Uterus (tissue), 3 donors: ENCODE measurements at regions not wholly inside any gene's neighbourhood (a gene's known extent, or its start where the extent isn't known, plus 50 kb on each side); places are given as distances from the start of the nearest gene placed in this dataset.

Experiments
- DNase-seq, 2 donors: peaks; one replicate each; pipeline ENCODE4 v3.0.0-alpha.2; 2019 to 2020
- H3K27ac ChIP-seq, 2 donors: fragments of 200-600 bp; sonication (generic); 1 replicate in 1 of 2; 2 replicates in 1 of 2; pipeline ENCODE4 v1.5.1; 2016 to 2018
- H3K27me3 ChIP-seq, 2 donors: fragments of 200-600 bp; sonication (generic); one replicate each; pipeline ENCODE4 v1.5.1; 2018 to 2019; ENCODE audit warnings: control low read depth in 1 of 2
- H3K36me3 ChIP-seq, 2 donors: fragments of 200-600 bp; sonication (generic); one replicate each; pipeline ENCODE4 v1.5.1; 2019; ENCODE audit warnings: control low read depth in 1 of 2
- H3K4me1 ChIP-seq, 2 donors: fragments of 200-600 bp; sonication (generic); one replicate each; pipeline ENCODE4 v1.5.1; 2018 to 2019; ENCODE audit warnings: control low read depth in 1 of 2
- H3K4me3 ChIP-seq, 2 donors: fragments of 200-600 bp; sonication (generic); 1 replicate in 1 of 2; 2 replicates in 1 of 2; pipeline ENCODE4 v1.5.1; 2018 to 2019; ENCODE audit warnings: mild to moderate bottlenecking in 1 of 2
- H3K9me3 ChIP-seq, 2 donors: fragments of 200-600 bp; sonication (generic); one replicate each; pipeline ENCODE4 v1.5.1; 2019; ENCODE audit warnings: control low read depth in 1 of 2
- CTCF ChIP-seq, 4 experiments: fragments of 200-600 bp in 2 of 4; fragments of 450-650 bp in 2 of 4; sonication (generic) in 2 of 4; IDR thresholded peaks; one replicate each; pipeline ENCODE4 v1.5.1; 2016 to 2019; ENCODE audit warnings: antibody characterized with exemption in 4 of 4, mild to moderate bottlenecking in 2 of 4, moderate library complexity in 1 of 4
- POLR2A ChIP-seq, 2 donors: fragments of 450-650 bp; IDR thresholded peaks; one replicate each; pipeline ENCODE4 v1.6.1; 2016; ENCODE audit warnings: antibody characterized with exemption in 2 of 2, mild to moderate bottlenecking in 1 of 2, moderate library complexity in 1 of 2
- intact Hi-C: fragments of 100-400 bp; cut with DNase I; formaldehyde crosslinking; loops from one replicate; pipeline ENCODE4 v1.15.1; 2023; ENCODE audit warnings: low total_unique reads
- donor health status: DM: yes; HTN: yes; CAD: no.

DNA sequence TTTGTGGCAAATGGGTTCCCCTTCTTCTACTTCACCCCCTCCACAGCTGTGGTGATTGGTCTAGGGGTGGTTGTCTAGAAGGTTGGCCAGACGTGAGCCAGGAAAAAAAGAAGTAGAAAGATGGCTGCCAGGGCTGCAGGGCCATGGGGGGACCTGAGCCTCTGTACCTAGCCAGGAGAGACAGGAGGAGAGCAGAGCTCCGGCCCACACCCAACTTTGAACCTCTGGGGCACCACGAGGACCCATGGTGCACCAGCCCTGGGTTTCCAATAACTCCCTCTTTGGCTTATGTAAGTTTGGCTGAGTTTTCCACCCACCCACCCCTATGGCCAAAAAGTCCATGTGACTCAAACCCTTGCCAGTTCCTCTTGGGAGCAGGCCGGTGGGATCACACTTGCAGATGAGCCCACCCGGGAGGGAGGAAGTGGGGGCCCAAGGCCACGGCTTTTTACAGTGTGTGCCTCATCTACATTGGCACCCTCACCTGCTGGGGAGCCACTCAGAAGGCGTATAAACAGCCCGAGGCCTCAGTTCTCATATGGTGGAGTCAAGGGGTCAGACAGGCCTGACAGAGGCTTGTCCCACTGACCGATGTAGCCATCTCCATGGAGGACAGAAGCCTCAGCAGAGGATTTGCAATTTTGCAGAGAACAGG is 293.1 kb upstream of the HDAC4 start:
- H3K4me1 ChIP-seq: no peaks in the 10 kb centered on the region
- no peaks in the 10 kb centered on the region for H3K27me3 ChIP-seq
- H3K36me3 ChIP-seq: no peaks in the 10 kb centered on the region
- intact Hi-C loops: no loop called here
- no peak for DNase-seq
- no peaks in the 10 kb centered on the region for H3K9me3 ChIP-seq
- H3K27ac ChIP-seq: no peak overlapping the region
- TF ChIP-seq CTCF (IDR thresholded peaks at IDR 0.05) (no peak), POLR2A (IDR thresholded peaks at IDR 0.05) (no peak)
- no peak overlapping the region for H3K4me3 ChIP-seq

- H3K4me3 ChIP-seq: no peak overlapping the region
- TF ChIP-seq POLR2A (IDR thresholded peaks at IDR 0.05) (no peak), CTCF (IDR thresholded peaks at IDR 0.05) (no peak)
- no peak for DNase-seq
- no peaks in the 10 kb centered on the region for H3K27me3 ChIP-seq
- H3K9me3 ChIP-seq: no peaks in the 10 kb centered on the region
- no peak overlapping the region for H3K27ac ChIP-seq
- H3K4me1 ChIP-seq: no peaks in the 10 kb centered on the region
- no peaks in the 10 kb centered on the region for H3K36me3 ChIP-seq
- intact Hi-C loops: no loop called here
These were observed 292.5 kb upstream of the HDAC4 start for GRCh38 chr2:239693330-239693729.

- TF ChIP-seq POLR2A (IDR thresholded peaks at IDR 0.05) (no peak), CTCF (IDR thresholded peaks at IDR 0.05) (no peak)
- Histone ChIP-seq H3K4me3 (no peak overlapping the region), H3K27ac (no peak overlapping the region), H3K4me1 (no peaks in the 10 kb centered on the region), H3K9me3 (no peaks in the 10 kb centered on the region), H3K36me3 (no peaks in the 10 kb centered on the region), H3K27me3 (no peaks in the 10 kb centered on the region)
- no peak for DNase-seq
- intact Hi-C loops: no loop called here
These were observed 292.1 kb upstream of the HDAC4 start for GRCh38 chr2:239692919-239693318.

DNA sequence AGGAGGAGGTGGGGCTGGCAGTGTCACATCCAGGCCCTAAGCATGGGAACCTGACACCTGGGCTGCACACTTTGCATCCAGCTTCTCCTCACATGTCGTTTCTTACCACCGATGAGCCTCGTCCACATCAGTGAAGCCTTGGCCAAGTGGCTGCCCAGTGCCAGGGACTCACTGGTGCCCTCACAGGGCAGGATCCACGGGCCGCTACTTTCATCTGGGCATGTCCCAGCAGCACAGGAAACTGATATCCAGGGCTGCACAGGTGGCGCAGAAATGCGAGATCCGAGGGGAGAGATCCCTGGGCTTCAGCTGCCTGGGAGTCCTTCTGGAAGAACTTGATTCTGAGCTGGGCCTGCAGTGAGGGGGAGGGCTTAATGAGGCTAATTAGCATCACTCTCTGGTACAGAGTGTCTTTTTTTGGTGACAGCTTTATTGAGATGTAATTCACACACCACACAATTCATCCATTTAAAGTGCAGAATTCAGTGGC is 291.6 kb upstream of the HDAC4 start:
- DNase-seq: no peak
- H3K36me3 ChIP-seq: no peaks in the 10 kb centered on the region
- no peaks in the 10 kb centered on the region for H3K9me3 ChIP-seq
- H3K27me3 ChIP-seq: no peaks in the 10 kb centered on the region
- H3K4me3 ChIP-seq: no peak overlapping the region
- TF ChIP-seq POLR2A (IDR thresholded peaks at IDR 0.05): no peak
- TF ChIP-seq CTCF (IDR thresholded peaks at IDR 0.05): no peak
- H3K4me1 ChIP-seq: no peaks in the 10 kb centered on the region
- intact Hi-C loops: no loop called here
- H3K27ac ChIP-seq: no peak overlapping the region

- Histone ChIP-seq H3K4me3 (no peak overlapping the region), H3K4me1 (no peaks in the 10 kb centered on the region), H3K27me3 (no peaks in the 10 kb centered on the region), H3K9me3 (no peaks in the 10 kb centered on the region), H3K27ac (no peak overlapping the region), H3K36me3 (no peaks in the 10 kb centered on the region)
- TF ChIP-seq POLR2A (IDR thresholded peaks at IDR 0.05) (no peak), CTCF (IDR thresholded peaks at IDR 0.05) (no peak)
- DNase-seq: no peak
- intact Hi-C loops: no loop called here
These were observed 290.9 kb upstream of the HDAC4 start for GRCh38 chr2:239691720-239692119.
